GM12878 (cell line): ENCODE measurements at regions not wholly inside any gene's neighbourhood (a gene's known extent, or its start where the extent isn't known, plus 50 kb on each side); places are given as distances from the start of the nearest gene placed in this dataset.

Experiments
- CBX3 ChIP-seq: fragments of 200-600 bp; sonication (generic); IDR thresholded peaks from 2 replicates; pipeline ENCODE4 v1.6.1; 2016; ENCODE audit warnings: low read depth, borderline replicate concordance
- CHD2 ChIP-seq: IDR thresholded peaks from 2 replicates; pipeline ENCODE4 v1.6.1; 2011; ENCODE audit warnings: low read depth, low read length, improper control_type of control experiment, borderline replicate concordance
- CREM ChIP-seq: IDR thresholded peaks from 2 replicates; pipeline ENCODE4 v1.6.1; 2014; ENCODE audit warnings: antibody characterized with exemption, low read depth
- EGR1 ChIP-seq, 2 experiments: IDR thresholded peaks; 1 replicate in 1 of 2; 2 replicates in 1 of 2; pipeline ENCODE4 v1.6.1; 2011 to 2012; ENCODE audit warnings: low read depth in 2 of 2, low read length in 2 of 2, borderline replicate concordance in 1 of 2, mild to moderate bottlenecking in 1 of 2, moderate library complexity in 1 of 2
- EP300 ChIP-seq, 2 experiments: fragments of 150-350 bp in 1 of 2; IDR thresholded peaks; 2 replicates each; pipeline ENCODE4 v1.6.1; 2011 to 2012; ENCODE audit warnings: low read depth in 2 of 2, low read length in 2 of 2, borderline replicate concordance in 1 of 2, improper control_type of control experiment in 1 of 2, inconsistent platforms in 1 of 2; ENCODE audit not compliant: control insufficient read depth in 1 of 2
- FOXK2 ChIP-seq: fragments of 450-650 bp; IDR thresholded peaks from 2 replicates; pipeline ENCODE4 v1.6.1; 2017; ENCODE audit warnings: mild to moderate bottlenecking, moderate library complexity
- IKZF1 ChIP-seq: fragments of 450-650 bp; conservative IDR thresholded peaks from 2 replicates; pipeline ENCODE4 v1.6.1; 2017; ENCODE audit warnings: antibody characterized with exemption, mild to moderate bottlenecking
- IKZF2 ChIP-seq, 2 experiments: fragments of 450-650 bp; IDR thresholded peaks; 2 replicates each; pipeline ENCODE4 v1.6.1; 2017; ENCODE audit warnings: mild to moderate bottlenecking in 2 of 2, moderate library complexity in 2 of 2
- POLR2AphosphoS5 ChIP-seq: IDR thresholded peaks from 2 replicates; pipeline ENCODE4 v1.6.1; 2011; ENCODE audit warnings: mild to moderate bottlenecking, low read length, inconsistent platforms
- RCOR1 ChIP-seq: conservative IDR thresholded peaks from 2 replicates; pipeline ENCODE4 v1.6.1; 2012; ENCODE audit warnings: low read depth, low read length, improper control_type of control experiment
- RELA ChIP-seq: fragments of 450-650 bp; IDR thresholded peaks from 2 replicates; pipeline ENCODE4 v1.8.0; 2014; ENCODE audit warnings: borderline replicate concordance; ENCODE audit not compliant: partially characterized antibody
- SMAD5 ChIP-seq: IDR thresholded peaks from 2 replicates; pipeline ENCODE4 v1.6.1; 2016; ENCODE audit warnings: antibody characterized with exemption, low read depth
- SPI1 ChIP-seq: IDR thresholded peaks from 2 replicates; pipeline ENCODE4 v1.6.1; 2011; ENCODE audit warnings: low read depth, mild to moderate bottlenecking, low read length, moderate library complexity, borderline replicate concordance; ENCODE audit not compliant: insufficient read depth
- SRF ChIP-seq, 2 experiments: IDR thresholded peaks; 2 replicates each; pipeline ENCODE4 v1.6.1; 2011; ENCODE audit warnings: low read depth in 2 of 2, low read length in 2 of 2, mild to moderate bottlenecking in 1 of 2, moderate library complexity in 1 of 2
- STAT3 ChIP-seq: IDR thresholded peaks from 2 replicates; pipeline ENCODE4 v1.6.1; 2011; ENCODE audit warnings: low read depth, low read length, improper control_type of control experiment
- TCF12 ChIP-seq: IDR thresholded peaks from 2 replicates; pipeline ENCODE4 v1.6.1; 2011; ENCODE audit warnings: low read depth, mild to moderate bottlenecking, low read length
- TCF3 ChIP-seq: IDR thresholded peaks from 2 replicates; pipeline ENCODE4 v1.6.1; 2012; ENCODE audit warnings: low read depth, mild to moderate bottlenecking, low read length, borderline replicate concordance; ENCODE audit not compliant: insufficient read depth
- TCF7 ChIP-seq: IDR thresholded peaks from 2 replicates; pipeline ENCODE4 v1.6.1; 2014; ENCODE audit warnings: antibody characterized with exemption, borderline replicate concordance
- YY1 ChIP-seq: IDR thresholded peaks from 2 replicates; pipeline ENCODE4 v1.6.1; 2011; ENCODE audit warnings: low read depth, mild to moderate bottlenecking, low read length
- ZSCAN29 ChIP-seq: fragments of 450-650 bp; IDR thresholded peaks from 2 replicates; pipeline ENCODE4 v1.6.1; 2017; ENCODE audit warnings: mild to moderate bottlenecking, moderate library complexity
- ZZZ3 ChIP-seq: IDR thresholded peaks from 2 replicates; pipeline ENCODE4 v1.6.1; 2011; ENCODE audit warnings: low read depth; ENCODE audit not compliant: control insufficient read depth, insufficient read length
- TF ChIP-seq, protein P1 (sequence below): fragments of 450-650 bp; IDR thresholded peaks from 2 replicates; pipeline ENCODE4 v1.6.1; 2017; ENCODE audit warnings: borderline replicate concordance
- TF ChIP-seq, protein P2 (sequence below): fragments of 450-650 bp; IDR thresholded peaks from 2 replicates; pipeline ENCODE4 v1.6.1; 2016; ENCODE audit warnings: mild to moderate bottlenecking
- TF ChIP-seq, protein P3 (sequence below): fragments of 450-650 bp; formaldehyde crosslinking; IDR thresholded peaks from 2 replicates; pipeline ENCODE4 v1.4.0; 2020; ENCODE audit warnings: mild to moderate bottlenecking, moderate library complexity

DNA sequence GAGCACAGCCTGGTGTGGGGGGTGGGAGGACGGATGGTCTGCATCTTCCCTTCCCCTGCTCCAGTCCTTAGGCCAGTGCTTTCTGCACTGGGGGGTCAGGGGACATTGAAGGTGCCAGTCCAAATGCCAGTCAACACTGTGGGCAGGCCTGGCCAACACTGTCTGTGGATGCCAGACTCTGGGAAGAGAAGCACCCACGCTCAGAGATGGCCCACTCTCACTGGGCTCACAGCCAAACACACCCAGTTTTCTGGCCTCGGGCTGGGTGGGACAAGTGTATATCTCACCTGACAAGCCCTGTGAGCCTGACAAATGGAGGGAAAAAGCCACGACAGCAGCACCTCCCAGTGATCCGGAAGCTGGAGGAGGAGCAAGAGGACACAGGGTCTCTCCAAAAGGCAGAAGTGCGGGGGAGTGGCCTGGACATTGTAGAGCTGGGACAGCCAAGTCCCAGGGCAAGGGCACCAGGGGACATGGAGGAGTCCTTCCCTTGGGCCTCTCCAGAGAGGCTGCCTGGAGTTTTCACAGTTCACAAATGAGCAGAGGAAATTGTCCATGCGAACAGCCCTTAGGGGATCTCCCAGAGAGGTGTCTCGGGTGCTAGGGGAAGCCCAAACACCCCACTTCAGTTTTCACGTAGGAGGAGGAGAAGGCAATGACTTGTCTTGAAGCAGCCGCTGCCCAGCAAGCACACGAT lies 79.3 kb downstream of the SDC1 start (continued):
- TF ChIP-seq, protein P1, sequence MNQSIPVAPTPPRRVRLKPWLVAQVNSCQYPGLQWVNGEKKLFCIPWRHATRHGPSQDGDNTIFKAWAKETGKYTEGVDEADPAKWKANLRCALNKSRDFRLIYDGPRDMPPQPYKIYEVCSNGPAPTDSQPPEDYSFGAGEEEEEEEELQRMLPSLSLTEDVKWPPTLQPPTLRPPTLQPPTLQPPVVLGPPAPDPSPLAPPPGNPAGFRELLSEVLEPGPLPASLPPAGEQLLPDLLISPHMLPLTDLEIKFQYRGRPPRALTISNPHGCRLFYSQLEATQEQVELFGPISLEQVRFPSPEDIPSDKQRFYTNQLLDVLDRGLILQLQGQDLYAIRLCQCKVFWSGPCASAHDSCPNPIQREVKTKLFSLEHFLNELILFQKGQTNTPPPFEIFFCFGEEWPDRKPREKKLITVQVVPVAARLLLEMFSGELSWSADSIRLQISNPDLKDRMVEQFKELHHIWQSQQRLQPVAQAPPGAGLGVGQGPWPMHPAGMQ, result no peak
- no peak for TF ChIP-seq CHD2
- no peak for TF ChIP-seq RCOR1
- TF ChIP-seq POLR2AphosphoS5, result peak; percentile 49
- peak; percentile 65; the same call in 1 of the 2 replicates for TF ChIP-seq CREM
- peak in 1 of 2 experiments; percentile 50; a peak in 1 of 4 replicates for TF ChIP-seq EP300 (IDR thresholded peaks at IDR 0.05; ENCODE audit: borderline replicate concordance in 1 of 2, control insufficient read depth in 1 of 2, low read depth in 2 of 2, low read length in 2 of 2)
- no peak for TF ChIP-seq FOXK2
- peak; percentile 93 to 94 for TF ChIP-seq IKZF2 (IDR thresholded peaks at IDR 0.05)
- 0 out of 2 replicates have a peak, but pooled peaks have one; percentile 41 for TF ChIP-seq TCF12
- TF ChIP-seq, protein P2, sequence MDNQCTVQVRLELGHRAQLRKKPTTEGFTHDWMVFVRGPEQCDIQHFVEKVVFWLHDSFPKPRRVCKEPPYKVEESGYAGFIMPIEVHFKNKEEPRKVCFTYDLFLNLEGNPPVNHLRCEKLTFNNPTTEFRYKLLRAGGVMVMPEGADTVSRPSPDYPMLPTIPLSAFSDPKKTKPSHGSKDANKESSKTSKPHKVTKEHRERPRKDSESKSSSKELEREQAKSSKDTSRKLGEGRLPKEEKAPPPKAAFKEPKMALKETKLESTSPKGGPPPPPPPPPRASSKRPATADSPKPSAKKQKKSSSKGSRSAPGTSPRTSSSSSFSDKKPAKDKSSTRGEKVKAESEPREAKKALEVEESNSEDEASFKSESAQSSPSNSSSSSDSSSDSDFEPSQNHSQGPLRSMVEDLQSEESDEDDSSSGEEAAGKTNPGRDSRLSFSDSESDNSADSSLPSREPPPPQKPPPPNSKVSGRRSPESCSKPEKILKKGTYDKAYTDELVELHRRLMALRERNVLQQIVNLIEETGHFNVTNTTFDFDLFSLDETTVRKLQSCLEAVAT, result no peak
- peak; percentile 94 for TF ChIP-seq IKZF1
- no peak for TF ChIP-seq EGR1 (IDR thresholded peaks at IDR 0.05; ENCODE audit: borderline replicate concordance in 1 of 2, low read depth in 2 of 2, low read length in 2 of 2)
- no peak for TF ChIP-seq ZSCAN29
- TF ChIP-seq CBX3, result no peak
- peak; percentile 86 for TF ChIP-seq RELA
- TF ChIP-seq, protein P3, sequence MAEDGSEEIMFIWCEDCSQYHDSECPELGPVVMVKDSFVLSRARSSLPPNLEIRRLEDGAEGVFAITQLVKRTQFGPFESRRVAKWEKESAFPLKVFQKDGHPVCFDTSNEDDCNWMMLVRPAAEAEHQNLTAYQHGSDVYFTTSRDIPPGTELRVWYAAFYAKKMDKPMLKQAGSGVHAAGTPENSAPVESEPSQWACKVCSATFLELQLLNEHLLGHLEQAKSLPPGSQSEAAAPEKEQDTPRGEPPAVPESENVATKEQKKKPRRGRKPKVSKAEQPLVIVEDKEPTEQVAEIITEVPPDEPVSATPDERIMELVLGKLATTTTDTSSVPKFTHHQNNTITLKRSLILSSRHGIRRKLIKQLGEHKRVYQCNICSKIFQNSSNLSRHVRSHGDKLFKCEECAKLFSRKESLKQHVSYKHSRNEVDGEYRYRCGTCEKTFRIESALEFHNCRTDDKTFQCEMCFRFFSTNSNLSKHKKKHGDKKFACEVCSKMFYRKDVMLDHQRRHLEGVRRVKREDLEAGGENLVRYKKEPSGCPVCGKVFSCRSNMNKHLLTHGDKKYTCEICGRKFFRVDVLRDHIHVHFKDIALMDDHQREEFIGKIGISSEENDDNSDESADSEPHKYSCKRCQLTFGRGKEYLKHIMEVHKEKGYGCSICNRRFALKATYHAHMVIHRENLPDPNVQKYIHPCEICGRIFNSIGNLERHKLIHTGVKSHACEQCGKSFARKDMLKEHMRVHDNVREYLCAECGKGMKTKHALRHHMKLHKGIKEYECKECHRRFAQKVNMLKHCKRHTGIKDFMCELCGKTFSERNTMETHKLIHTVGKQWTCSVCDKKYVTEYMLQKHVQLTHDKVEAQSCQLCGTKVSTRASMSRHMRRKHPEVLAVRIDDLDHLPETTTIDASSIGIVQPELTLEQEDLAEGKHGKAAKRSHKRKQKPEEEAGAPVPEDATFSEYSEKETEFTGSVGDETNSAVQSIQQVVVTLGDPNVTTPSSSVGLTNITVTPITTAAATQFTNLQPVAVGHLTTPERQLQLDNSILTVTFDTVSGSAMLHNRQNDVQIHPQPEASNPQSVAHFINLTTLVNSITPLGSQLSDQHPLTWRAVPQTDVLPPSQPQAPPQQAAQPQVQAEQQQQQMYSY (CRISPR knock-in tag), result no peak
- no peak for TF ChIP-seq SRF (IDR thresholded peaks at IDR 0.05; ENCODE audit: low read depth in 2 of 2, low read length in 2 of 2)
- no peak for TF ChIP-seq TCF7
- peak; percentile 32; the same call in 1 of the 2 replicates for TF ChIP-seq YY1
- no peak for TF ChIP-seq STAT3
- TF ChIP-seq TCF3, result no peak
- no peak for TF ChIP-seq SMAD5
- TF ChIP-seq SPI1, result 0 out of 2 replicates have a peak, but pooled peaks have one; percentile 41
- no peak for TF ChIP-seq ZZZ3
